ENCODE measurements at regions not wholly inside any gene's neighbourhood (a gene's known extent, or its start where the extent isn't known, plus 50 kb on each side); places are given as distances from the start of the nearest gene placed in this dataset.

DNA sequence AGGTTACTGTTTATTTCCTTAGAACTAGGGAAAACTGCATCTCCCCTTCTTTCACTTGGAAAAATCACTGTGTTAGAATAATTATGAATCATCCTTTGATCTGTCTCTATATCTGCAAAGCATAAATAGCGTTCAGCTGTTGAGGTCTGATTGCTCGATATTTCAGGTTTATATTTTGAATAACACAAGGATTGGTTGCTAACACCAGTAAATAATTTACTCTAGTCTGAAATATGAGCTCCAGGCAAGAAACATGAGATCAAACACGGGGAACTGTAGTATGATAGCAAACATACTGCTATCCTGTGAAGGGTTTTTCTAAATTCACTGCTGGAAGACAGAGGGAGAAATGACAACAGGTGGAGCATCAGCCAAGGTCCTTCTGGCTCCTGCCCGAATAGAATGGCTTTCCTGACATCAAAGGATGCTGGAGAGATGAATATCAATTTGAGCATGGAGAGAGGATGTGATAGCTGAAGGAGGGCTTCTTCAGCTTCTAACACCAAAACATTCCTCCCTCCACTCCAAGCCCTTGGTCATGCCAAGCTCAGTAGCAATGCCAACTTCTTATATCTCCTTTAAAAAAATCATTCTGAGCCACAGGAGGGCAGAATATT is 450.3 kb downstream of the SHISA9 start:
- H3K4ac ChIP-seq (ENCODE audit: low read depth, low read length), result no peak overlapping the region
- in situ Hi-C loops (cut with MboI; ENCODE audit: low sequenced_read_pairs), result no loop called here

More for the DNA sequence above, 450.3 kb downstream of the SHISA9 start:
- Histone ChIP-seq H4K91ac (ENCODE audit: insufficient read depth, low read depth, low read length) (no peak overlapping the region), H2AK5ac (ENCODE audit: low read depth, low read length) (no peak overlapping the region), H3K79me1 (ENCODE audit: low read depth in 1 of 2, low read length in 2 of 2) (no peaks in the 10 kb centered on the region), H2AK9ac (replicated peaks; ENCODE audit: low read depth, low read length, poor library complexity) (no peak overlapping the region), H3K27me3 (ENCODE audit: control insufficient read depth, insufficient read depth, low read length) (no peaks in the 10 kb centered on the region), H3K36me3 (ENCODE audit: control insufficient read depth, insufficient read depth, low read length) (no peaks in the 10 kb centered on the region), H3K4me1 (ENCODE audit: control insufficient read depth, insufficient read depth, low read length) (no peaks in the 10 kb centered on the region), H3K18ac (ENCODE audit: low read depth, low read length) (no peak overlapping the region), H3K9ac (ENCODE audit: low read depth, low read length) (no peak overlapping the region), H2AFZ (replicated peaks; ENCODE audit: low read length, poor library complexity) (no peak overlapping the region), H4K8ac (ENCODE audit: low read depth in 2 of 2, low read length in 2 of 2) (no peak overlapping the region), H4K5ac (ENCODE audit: low read depth, low read length) (no peak overlapping the region), H3K56ac (ENCODE audit: extremely low read depth, insufficient read depth, low read length) (no peak overlapping the region), H3K9me3 (ENCODE audit: control insufficient read depth, insufficient read depth, low read length) (peaks cover 15% of the 10 kb centered on the region), H2BK120ac (ENCODE audit: low read depth, low read length) (no peak overlapping the region), H3K23ac (ENCODE audit: low read depth, low read length) (no peak overlapping the region), H3K4me3 (ENCODE audit: insufficient read depth, low read depth, low read length) (no peak overlapping the region), H3K27ac (ENCODE audit: insufficient read depth, low read length) (no peak overlapping the region), H3K9me1 (ENCODE audit: insufficient read depth, low read length) (no peaks in the 10 kb centered on the region), H3K4me2 (ENCODE audit: low read depth, low read length) (no peak overlapping the region), H4K20me1 (ENCODE audit: insufficient read depth, low read length) (no peaks in the 10 kb centered on the region), H2BK20ac (ENCODE audit: low read depth, low read length) (no peak overlapping the region), H2BK5ac (ENCODE audit: low read depth, low read length, poor library complexity, severe bottlenecking) (no peak overlapping the region), H3K14ac (replicated peaks; ENCODE audit: low read depth, low read length) (no peak overlapping the region), H2BK15ac (ENCODE audit: low read depth, low read length) (no peak overlapping the region)
- DNase-seq (no peak), ATAC-seq (ENCODE audit: low read depth) (no peak)
- CTCF ChIA-PET, result no interaction called here
- no CpG with 5 or more reads among the region's 4 CpGs for WGBS, 2 experiments (ENCODE audit: extremely low coverage in 2 of 2, insufficient read length in 1 of 2)
- intact Hi-C loops (cut with micrococcal nuclease) (no loop called here), dilution Hi-C loops (cut with HindIII; ENCODE audit: low sequenced_read_pairs, unreplicated experiment) (no loop called here)
- TF ChIP-seq MXI1 (IDR thresholded peaks at IDR 0.05; ENCODE audit: borderline replicate concordance, low read depth, low read length), result no peak
- TF ChIP-seq FOS (IDR thresholded peaks at IDR 0.05; ENCODE audit: low read depth, low read length), result no peak
- TF ChIP-seq CEBPB (IDR thresholded peaks at IDR 0.05; ENCODE audit: low read depth, low read length), result no peak
- TF ChIP-seq, protein P1, sequence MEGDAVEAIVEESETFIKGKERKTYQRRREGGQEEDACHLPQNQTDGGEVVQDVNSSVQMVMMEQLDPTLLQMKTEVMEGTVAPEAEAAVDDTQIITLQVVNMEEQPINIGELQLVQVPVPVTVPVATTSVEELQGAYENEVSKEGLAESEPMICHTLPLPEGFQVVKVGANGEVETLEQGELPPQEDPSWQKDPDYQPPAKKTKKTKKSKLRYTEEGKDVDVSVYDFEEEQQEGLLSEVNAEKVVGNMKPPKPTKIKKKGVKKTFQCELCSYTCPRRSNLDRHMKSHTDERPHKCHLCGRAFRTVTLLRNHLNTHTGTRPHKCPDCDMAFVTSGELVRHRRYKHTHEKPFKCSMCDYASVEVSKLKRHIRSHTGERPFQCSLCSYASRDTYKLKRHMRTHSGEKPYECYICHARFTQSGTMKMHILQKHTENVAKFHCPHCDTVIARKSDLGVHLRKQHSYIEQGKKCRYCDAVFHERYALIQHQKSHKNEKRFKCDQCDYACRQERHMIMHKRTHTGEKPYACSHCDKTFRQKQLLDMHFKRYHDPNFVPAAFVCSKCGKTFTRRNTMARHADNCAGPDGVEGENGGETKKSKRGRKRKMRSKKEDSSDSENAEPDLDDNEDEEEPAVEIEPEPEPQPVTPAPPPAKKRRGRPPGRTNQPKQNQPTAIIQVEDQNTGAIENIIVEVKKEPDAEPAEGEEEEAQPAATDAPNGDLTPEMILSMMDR (conservative IDR thresholded peaks at IDR 0.05; ENCODE audit: low read depth, low read length), result no peak
- no peak for TF ChIP-seq RAD21 (IDR thresholded peaks at IDR 0.05; ENCODE audit: low read length)
- TF ChIP-seq BHLHE40 (IDR thresholded peaks at IDR 0.05; ENCODE audit: low read depth, low read length), result no peak
- TF ChIP-seq RFX5 (IDR thresholded peaks at IDR 0.05; ENCODE audit: low read depth, low read length), result no peak
- TF ChIP-seq MAZ (IDR thresholded peaks at IDR 0.05; ENCODE audit: borderline replicate concordance, low read depth, low read length), result no peak
- TF ChIP-seq, protein P2, sequence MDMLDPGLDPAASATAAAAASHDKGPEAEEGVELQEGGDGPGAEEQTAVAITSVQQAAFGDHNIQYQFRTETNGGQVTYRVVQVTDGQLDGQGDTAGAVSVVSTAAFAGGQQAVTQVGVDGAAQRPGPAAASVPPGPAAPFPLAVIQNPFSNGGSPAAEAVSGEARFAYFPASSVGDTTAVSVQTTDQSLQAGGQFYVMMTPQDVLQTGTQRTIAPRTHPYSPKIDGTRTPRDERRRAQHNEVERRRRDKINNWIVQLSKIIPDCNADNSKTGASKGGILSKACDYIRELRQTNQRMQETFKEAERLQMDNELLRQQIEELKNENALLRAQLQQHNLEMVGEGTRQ (IDR thresholded peaks at IDR 0.05; ENCODE audit: low read depth, low read length), result no peak
- no peak for TF ChIP-seq CHD1 (IDR thresholded peaks at IDR 0.05; ENCODE audit: low read depth, low read length)
- TF ChIP-seq, protein P3, sequence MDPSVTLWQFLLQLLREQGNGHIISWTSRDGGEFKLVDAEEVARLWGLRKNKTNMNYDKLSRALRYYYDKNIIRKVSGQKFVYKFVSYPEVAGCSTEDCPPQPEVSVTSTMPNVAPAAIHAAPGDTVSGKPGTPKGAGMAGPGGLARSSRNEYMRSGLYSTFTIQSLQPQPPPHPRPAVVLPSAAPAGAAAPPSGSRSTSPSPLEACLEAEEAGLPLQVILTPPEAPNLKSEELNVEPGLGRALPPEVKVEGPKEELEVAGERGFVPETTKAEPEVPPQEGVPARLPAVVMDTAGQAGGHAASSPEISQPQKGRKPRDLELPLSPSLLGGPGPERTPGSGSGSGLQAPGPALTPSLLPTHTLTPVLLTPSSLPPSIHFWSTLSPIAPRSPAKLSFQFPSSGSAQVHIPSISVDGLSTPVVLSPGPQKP (IDR thresholded peaks at IDR 0.05; ENCODE audit: borderline replicate concordance, low read depth, low read length), result no peak
- TF ChIP-seq NFE2L2 (IDR thresholded peaks at IDR 0.05; ENCODE audit: low read depth, low read length), result no peak
- TF ChIP-seq RCOR1 (IDR thresholded peaks at IDR 0.05; ENCODE audit: insufficient replicate concordance, low read length), result no peak
- no peak for TF ChIP-seq SMC3 (IDR thresholded peaks at IDR 0.05; ENCODE audit: low read depth, low read length)
- no peak for TF ChIP-seq POLR2A (IDR thresholded peaks at IDR 0.05; ENCODE audit: low read depth, low read length)
- no peak for TF ChIP-seq MAFK (IDR thresholded peaks at IDR 0.05; ENCODE audit: low read depth, low read length)
- no TSS peak for BruUV-seq (replicated peaks)
- POLR2A ChIA-PET (ENCODE audit: unreplicated experiment), result no interaction called here

Data from IMR-90 (cell line).